Brain microvascular endothelial cell (primary cell): ENCODE measurements at regions not wholly inside any gene's neighbourhood (a gene's known extent, or its start where the extent isn't known, plus 50 kb on each side); places are given as distances from the start of the nearest gene placed in this dataset.

Experiments
- DNase-seq: peaks from one replicate; pipeline ENCODE4 v3.0.0-alpha.2; 2020
- H3K27ac ChIP-seq: fragments of 250-450 bp; sonication (Bioruptor Pico); 2 replicates; pipeline ENCODE4 v1.5.1; 2020; ENCODE audit warnings: mild to moderate bottlenecking, moderate library complexity
- H3K27me3 ChIP-seq: fragments of 250-450 bp; sonication (Bioruptor Pico); replicated peaks from 2 replicates; pipeline ENCODE4 v1.5.1; 2020; ENCODE audit warnings: mild to moderate bottlenecking
- H3K36me3 ChIP-seq: fragments of 250-450 bp; sonication (Bioruptor Pico); replicated peaks from 2 replicates; pipeline ENCODE4 v1.5.1; 2020; ENCODE audit warnings: mild to moderate bottlenecking
- H3K4me3 ChIP-seq: 2 replicates; pipeline ENCODE4 v1.5.1; 2011; ENCODE audit warnings: low read depth, mild to moderate bottlenecking, control low read depth, low read length, moderate library complexity
- in situ Hi-C: cut with HindIII; loops from 2 replicates; pipeline ENCODE4 v1.10.0; 2017; ENCODE audit warnings: low sequenced_read_pairs, low pct_ligation_motif_present
- TF ChIP-seq, protein P1 (sequence below): IDR thresholded peaks from 2 replicates; pipeline ENCODE4 v1.5.1; 2011; ENCODE audit warnings: low read depth, mild to moderate bottlenecking, moderate library complexity, low read length, control low read depth, inconsistent platforms; ENCODE audit errors: missing control alignments

DNA sequence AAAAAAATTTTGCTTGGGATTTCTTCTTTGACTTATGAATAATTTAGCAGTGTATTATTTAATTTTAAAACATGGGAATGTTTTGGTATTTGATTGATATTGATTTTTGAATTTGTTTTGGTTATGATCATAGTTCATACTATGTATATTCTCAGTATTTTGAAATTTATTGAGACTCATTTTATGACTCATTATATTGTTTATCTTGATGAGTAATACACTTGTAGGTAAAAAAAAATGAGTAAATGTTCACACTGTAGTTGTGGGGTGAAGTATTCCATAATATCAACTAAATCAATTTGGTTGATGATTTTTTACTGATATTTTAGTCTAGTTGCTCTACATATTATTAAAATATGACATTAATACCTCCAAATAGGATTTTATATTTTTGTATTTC is 1142.2 kb downstream of the ADGRL3 start:
- no peak for DNase-seq
- Histone ChIP-seq H3K4me3 (no peak overlapping the region), H3K27me3 (no peaks in the 10 kb centered on the region), H3K27ac (no peak overlapping the region), H3K36me3 (no peaks in the 10 kb centered on the region)
- TF ChIP-seq, protein P1, sequence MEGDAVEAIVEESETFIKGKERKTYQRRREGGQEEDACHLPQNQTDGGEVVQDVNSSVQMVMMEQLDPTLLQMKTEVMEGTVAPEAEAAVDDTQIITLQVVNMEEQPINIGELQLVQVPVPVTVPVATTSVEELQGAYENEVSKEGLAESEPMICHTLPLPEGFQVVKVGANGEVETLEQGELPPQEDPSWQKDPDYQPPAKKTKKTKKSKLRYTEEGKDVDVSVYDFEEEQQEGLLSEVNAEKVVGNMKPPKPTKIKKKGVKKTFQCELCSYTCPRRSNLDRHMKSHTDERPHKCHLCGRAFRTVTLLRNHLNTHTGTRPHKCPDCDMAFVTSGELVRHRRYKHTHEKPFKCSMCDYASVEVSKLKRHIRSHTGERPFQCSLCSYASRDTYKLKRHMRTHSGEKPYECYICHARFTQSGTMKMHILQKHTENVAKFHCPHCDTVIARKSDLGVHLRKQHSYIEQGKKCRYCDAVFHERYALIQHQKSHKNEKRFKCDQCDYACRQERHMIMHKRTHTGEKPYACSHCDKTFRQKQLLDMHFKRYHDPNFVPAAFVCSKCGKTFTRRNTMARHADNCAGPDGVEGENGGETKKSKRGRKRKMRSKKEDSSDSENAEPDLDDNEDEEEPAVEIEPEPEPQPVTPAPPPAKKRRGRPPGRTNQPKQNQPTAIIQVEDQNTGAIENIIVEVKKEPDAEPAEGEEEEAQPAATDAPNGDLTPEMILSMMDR = no peak
- in situ Hi-C loops = no loop called here

DNA sequence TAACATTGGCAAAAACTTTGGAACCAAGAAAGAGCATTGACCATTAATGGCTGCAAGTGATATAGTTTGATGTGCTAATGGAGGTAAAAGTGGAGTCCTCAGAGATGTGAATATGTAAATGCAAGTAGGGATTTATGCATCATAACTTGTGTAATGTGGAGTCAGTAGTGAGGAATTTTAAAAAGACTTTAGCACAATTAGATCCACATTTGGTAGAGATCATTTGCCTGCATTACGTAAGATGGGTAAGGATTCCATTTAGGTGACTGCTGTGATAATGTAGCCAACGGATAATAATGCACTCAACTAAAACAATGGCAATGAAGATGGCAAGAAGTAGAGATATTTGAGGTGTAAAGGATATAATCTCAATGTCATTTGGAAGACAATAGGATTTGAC is 1128.4 kb downstream of the ADGRL3 start:
- TF ChIP-seq, protein P1 = no peak
- H3K36me3 ChIP-seq = no peaks in the 10 kb centered on the region
- in situ Hi-C loops = no loop called here

DNA sequence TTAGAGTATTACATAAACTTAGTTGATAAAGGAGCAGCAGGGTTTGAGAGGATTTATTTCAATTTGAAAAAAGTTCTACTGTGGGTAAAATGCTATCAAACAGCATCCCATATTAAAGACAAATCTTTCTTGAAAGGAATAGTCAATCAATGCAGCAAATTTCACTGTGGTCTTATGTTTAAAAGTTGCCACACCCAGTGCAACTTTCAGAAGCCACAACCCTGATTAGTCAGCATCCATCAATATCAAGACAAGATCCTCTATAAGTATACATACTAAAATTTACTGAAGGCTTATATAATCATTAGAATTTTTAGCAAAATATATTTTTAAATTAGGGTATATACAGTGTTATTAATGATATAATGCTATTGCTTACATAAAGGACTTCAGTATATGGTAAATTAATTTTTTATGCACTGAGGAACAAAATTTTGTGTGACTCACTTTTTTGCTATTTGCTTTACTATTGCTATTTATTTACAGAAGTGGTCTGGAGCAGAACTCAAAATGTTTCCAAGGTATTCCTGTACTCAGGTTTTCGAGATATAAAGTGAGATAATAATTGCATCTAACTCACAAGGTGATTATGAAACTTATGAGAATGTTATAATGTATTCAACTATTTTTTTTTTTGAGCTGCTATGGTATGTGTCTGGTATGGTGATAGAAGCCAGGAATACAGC is 1127.6 kb downstream of the ADGRL3 start:
- in situ Hi-C loops = no loop called here

More for the DNA sequence above, 1128.4 kb downstream of the ADGRL3 start:
- H3K27me3 ChIP-seq = no peaks in the 10 kb centered on the region
- H3K4me3 ChIP-seq = no peak overlapping the region
- no peak overlapping the region for H3K27ac ChIP-seq
- no peak for DNase-seq

DNA sequence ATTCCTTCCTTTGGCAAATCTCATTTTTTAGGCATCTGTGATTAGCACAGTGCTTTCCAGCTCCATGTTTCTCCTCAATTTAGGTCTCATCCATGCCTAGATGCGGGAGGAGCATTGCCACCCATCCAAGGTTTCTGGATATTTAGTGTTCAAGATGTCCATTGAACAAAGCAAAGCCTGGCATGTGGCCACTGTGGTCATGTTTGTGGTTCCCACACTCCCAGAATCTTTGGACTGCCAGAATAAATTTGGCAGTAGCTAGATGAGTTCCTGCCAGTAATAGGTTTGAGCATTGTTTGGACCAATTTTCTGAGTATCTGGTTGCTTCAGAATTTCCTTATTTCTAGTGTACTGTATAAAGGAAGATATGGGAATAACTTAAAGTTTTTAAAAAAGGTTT is 1124.1 kb downstream of the ADGRL3 start:
- TF ChIP-seq, protein P1 = no peak
- in situ Hi-C loops = no loop called here
- H3K36me3 ChIP-seq = no peaks in the 10 kb centered on the region
- H3K27me3 ChIP-seq = no peaks in the 10 kb centered on the region
- no peak overlapping the region for H3K27ac ChIP-seq
- DNase-seq = no peak
- no peak overlapping the region for H3K4me3 ChIP-seq

More for the DNA sequence above, 1127.6 kb downstream of the ADGRL3 start:
- H3K27me3 ChIP-seq = no peaks in the 10 kb centered on the region
- no peak overlapping the region for H3K4me3 ChIP-seq
- H3K27ac ChIP-seq = no peak overlapping the region
- TF ChIP-seq, protein P1 = no peak
- no peak for DNase-seq
- H3K36me3 ChIP-seq = no peaks in the 10 kb centered on the region

DNA sequence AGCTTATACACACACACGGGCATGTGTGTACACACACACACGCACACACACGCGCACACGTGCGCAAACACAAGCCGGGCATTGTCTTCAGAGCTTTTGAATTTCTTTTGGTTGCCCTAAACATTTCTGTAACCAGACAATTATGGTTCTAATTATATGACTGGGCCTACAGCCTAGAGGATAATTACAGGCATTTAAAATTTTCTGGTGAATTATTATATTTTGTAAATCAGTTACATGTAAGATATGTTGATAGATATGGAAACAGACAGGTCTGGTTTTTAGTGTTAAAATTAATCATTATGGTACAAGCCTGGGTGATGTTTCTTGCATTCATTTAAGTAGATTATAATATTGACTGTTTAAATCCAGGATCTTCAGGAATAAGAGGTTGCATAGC is 1120.5 kb downstream of the ADGRL3 start:
- Histone ChIP-seq H3K4me3 (no peak overlapping the region), H3K36me3 (no peaks in the 10 kb centered on the region), H3K27me3 (no peaks in the 10 kb centered on the region), H3K27ac (no peak overlapping the region)
- in situ Hi-C loops = no loop called here
- TF ChIP-seq, protein P1 = no peak
- DNase-seq = no peak

DNA sequence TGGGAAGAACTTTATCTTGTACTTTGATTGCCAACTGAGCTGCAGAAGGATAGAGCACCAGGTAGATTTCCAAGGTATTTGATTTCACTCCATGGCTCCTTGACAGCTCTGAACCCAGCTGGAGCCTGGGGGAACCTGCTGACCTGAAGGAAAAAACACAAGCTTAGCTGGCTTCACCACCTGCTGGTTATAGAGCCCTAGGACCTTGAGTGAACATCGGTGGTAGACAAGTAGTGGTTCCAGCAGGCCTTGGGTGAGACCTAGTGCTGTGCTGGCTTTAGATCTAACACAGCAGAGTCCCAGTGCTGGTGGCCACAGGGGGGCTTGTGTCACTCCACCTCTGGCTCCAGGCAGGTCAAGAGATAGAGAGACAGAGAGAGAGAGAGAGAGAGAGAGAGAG is 1102.6 kb downstream of the ADGRL3 start:
- Histone ChIP-seq H3K27ac (no peak overlapping the region), H3K4me3 (no peak overlapping the region), H3K36me3 (no peaks in the 10 kb centered on the region), H3K27me3 (no peaks in the 10 kb centered on the region)
- DNase-seq = no peak
- TF ChIP-seq, protein P1 = no peak
- in situ Hi-C loops = no loop called here
